ENCODE measurements at regions not wholly inside any gene's neighbourhood (a gene's known extent, or its start where the extent isn't known, plus 50 kb on each side); places are given as distances from the start of the nearest gene placed in this dataset.

GRCh38 chr2:19748073-19748375 lies 153.8 kb downstream of the TTC32 start:
- DNase-seq: no peak

GRCh38 chr2:19747310-19748072 lies 154.3 kb downstream of the TTC32 start:
- DNase-seq: no peak

- DNase-seq: peak; percentile 42
Measured at GRCh38 chr2:19746611-19747309, 155.0 kb downstream of the TTC32 start.

- no peak for DNase-seq
Measured at GRCh38 chr2:19746137-19746600, 155.6 kb downstream of the TTC32 start.

GRCh38 chr2:19745318-19746136 lies 156.3 kb downstream of the TTC32 start:
- no peak for DNase-seq

- DNase-seq: no peak
Measured at GRCh38 chr2:19744456-19745199, 157.2 kb downstream of the TTC32 start.

GRCh38 chr2:19743641-19744040 lies 158.1 kb downstream of the TTC32 start:
- no peak for DNase-seq

- DNase-seq: no peak
Measured at GRCh38 chr2:19742872-19743271, 158.9 kb downstream of the TTC32 start.

GRCh38 chr2:19739256-19739655 lies 162.5 kb downstream of the TTC32 start:
- DNase-seq: no peak

- DNase-seq: no peak
Measured at GRCh38 chr2:19738707-19739106, 163.1 kb downstream of the TTC32 start.

GRCh38 chr2:19736191-19736831 lies 165.5 kb downstream of the TTC32 start:
- no peak for DNase-seq

- no peak for DNase-seq
Measured at GRCh38 chr2:19733951-19734425, 167.8 kb downstream of the TTC32 start.

- no peak for DNase-seq
Measured at GRCh38 chr2:19733390-19733789, 168.4 kb downstream of the TTC32 start.

- no peak for DNase-seq
Measured at GRCh38 chr2:19732255-19732654, 169.5 kb downstream of the TTC32 start.

- no peak for DNase-seq
Measured at GRCh38 chr2:19731515-19731914, 170.3 kb downstream of the TTC32 start.

GRCh38 chr2:19731037-19731436 lies 170.7 kb downstream of the TTC32 start:
- DNase-seq: no peak

GRCh38 chr2:19728125-19728524 lies 173.7 kb downstream of the TTC32 start:
- no peak for DNase-seq

GRCh38 chr2:19725392-19725791 lies 176.4 kb downstream of the TTC32 start:
- no peak for DNase-seq

- DNase-seq: no peak
Measured at GRCh38 chr2:19723021-19723420, 178.8 kb downstream of the TTC32 start.

- no peak for DNase-seq
Measured at GRCh38 chr2:19722531-19722971, 179.2 kb downstream of the TTC32 start.

GRCh38 chr2:19720306-19720705 lies 181.5 kb downstream of the TTC32 start:
- no peak for DNase-seq
